Frontal cortex (tissue), 3 donors: ENCODE measurements at regions not wholly inside any gene's neighbourhood (a gene's known extent, or its start where the extent isn't known, plus 50 kb on each side); places are given as distances from the start of the nearest gene placed in this dataset.

Experiments
- DNase-seq, 2 donors: peaks; one replicate each; pipeline ENCODE4 v3.0.0; 2012; ENCODE audit warnings: low spot score in 2 of 2
- FAIRE-seq: peaks from 2 replicates; lab custom pipeline; 2012; peaks lifted over from hg19 to GRCh38; lab: Jason Lieb, UNC
- donor health status: control.
- donor health status: control.
- donor health status: control.

DNA sequence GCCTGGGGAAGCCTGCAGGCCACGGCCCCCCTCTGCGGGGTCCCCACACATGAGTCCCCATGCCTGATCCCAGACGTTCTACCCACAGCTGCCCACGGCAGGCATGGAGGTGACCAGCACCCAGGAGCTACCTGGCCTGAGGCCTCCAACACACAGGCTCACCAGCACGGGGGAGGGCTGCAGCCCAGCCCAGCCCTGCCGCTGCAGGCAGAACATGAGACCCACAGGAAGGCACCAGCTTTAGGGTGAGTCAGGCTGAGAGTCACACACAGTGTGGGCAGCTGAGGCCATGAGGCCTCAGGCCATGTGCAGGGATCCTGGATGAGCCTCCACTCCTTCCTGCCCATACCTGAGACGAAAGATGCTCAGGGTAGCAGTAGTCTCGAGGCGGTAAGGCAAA lies 121.1 kb downstream of the PSMG1 start:
- FAIRE-seq (no peak), DNase-seq (no peak)

DNA sequence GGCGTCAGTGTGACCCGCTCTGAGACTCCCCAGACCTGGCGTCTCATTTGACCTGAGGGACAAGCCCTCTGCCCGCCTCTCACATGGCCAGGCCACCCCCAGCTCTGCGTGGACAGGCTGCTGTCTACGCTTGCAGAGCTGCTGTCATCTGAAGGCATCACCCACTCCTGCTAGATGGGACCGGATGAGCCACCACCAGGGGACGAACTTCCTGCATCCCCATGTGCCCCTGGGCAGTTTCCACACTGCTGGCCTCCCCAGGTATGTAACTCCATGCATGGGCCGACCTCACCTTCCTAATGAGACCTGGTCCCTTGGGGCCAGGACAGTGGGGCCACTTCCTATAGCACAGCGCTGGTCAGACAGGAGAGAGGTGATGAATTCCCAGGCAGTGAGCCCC lies 121.5 kb downstream of the PSMG1 start:
- FAIRE-seq (no peak), DNase-seq (no peak)

DNA sequence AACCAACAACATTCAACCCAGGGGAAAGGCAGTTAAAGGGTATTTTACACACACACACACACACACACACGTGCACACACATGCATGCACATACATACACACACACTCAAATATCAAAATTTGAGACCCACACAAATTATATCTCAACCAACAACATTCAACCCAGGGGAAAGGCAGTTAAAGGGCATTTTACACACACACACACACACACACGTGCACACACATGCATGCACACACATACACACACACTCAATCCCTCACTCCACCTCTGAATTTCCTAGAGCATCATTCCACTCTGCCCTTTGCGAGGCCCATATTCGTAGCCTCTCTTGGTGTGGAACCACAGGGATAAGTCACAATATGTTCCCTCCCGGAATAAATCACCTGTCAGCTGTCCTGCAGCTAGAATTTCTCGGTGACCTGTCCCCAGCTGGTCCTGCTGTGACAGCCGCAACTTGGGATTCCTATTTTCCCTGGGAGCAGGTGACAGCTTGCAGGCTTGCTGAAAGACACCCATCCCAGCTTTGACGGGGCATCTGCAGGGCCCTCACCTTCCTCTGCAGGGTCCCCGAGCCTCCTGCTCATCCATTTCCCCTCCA lies 122.7 kb downstream of the PSMG1 start:
- DNase-seq (no peak), FAIRE-seq (no peak)

DNA sequence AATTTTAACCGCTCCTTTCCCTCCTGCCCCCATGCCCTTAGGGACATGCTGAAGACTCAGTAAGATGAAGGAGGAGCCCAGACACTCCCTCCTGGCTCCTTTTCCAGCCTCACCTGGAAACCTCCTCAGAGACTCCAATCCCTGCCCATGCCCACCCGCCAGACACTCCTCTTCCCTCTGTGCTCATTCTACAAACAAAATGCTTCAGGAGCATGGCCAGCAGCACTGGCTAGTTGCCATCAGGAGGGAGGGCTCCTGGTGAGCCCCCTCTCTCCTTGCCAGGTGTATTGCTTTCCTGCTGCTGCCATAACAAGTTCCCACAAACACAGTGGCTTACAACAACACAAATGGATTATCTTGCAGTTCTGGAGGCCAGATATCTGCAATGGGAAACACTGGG lies 126.1 kb downstream of the PSMG1 start:
- DNase-seq (no peak), FAIRE-seq (no peak)

DNA sequence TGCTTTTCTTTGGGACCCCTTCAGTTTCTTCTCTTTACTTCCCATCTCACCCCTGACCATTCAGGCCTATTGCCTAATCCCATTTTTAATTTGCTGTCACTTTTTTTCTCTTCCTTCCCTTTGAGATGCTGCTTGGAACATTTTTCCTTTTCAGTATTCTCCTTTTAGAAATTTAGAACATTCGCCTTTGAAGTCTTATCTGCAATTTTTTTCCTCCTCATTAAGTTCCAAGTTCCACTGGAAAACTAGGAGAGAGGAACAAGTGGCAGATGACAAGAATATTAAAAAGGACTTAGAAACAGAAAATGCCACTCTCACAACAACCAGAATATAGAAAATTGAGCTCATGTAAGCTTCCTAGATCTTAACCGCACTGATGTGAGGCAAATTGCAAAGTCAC lies 126.6 kb downstream of the PSMG1 start:
- FAIRE-seq, result no peak
- DNase-seq, result no peak

DNA sequence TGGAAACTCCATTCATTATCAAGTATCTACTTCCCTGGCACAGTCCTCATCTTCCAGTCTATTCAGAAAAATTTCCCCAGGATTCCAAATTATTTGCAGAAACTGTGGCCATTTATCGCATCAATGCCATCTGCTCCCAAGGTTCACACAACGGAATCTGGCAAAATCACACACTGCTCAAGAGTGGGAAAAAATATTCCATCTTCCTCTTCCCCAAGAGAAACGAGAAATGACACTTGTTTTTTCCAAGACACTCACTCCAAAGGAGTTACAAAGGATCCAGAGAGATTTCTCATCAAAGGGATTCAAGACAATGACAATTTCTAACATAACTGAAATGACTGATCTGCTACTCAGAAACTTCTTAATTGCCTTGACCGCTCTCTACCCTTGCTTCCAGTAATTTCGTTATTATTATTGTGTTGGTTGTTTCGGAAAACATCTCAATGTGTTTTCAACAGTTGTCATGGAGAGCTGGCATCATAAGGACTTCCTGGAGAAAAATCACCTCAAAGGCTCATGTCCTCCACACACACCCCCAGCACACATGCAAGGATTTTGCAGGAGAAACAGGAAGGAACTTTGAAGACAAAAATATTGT lies 128.0 kb downstream of the PSMG1 start:
- no peak for FAIRE-seq
- no peak for DNase-seq

DNA sequence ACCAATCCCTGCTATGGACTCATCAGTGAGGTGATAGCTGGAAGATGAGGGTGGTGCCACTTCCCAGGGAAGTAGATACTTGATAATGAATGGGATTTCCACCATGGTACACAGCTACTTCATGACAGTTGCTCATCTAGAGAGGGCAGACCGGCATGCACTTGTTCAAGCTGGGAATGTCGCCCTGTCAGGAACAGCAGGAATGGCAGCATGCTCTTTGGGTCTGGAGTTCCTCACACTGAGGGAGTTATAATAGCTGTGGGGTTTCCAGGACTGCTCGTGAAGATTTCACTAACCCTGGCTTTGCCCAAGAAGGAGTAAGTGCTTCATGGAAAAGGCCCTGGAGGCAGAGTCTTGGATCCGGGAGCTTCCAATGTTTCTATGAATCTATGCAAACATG lies 129.2 kb downstream of the PSMG1 start:
- DNase-seq (no peak), FAIRE-seq (no peak)

DNA sequence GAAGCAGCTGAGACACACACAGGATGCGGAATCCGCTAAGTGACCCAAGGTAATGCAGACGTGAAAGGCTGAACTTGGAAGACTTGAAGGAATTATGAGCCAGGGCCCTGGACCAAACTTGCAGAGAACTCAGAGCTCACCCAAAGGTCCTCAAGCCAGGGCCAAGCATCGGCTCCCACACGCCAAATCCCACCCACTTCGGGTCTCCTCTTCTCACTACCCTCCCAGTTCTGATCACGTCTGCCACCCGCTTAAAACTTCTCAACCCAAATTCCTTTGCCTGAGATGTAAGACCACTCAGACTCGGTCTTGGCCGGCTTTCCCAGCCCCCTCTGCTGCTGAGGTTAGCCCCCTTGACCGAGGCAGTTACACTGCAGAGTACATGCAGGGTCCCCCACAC lies 130.1 kb downstream of the PSMG1 start:
- FAIRE-seq, result no peak
- no peak for DNase-seq

DNA sequence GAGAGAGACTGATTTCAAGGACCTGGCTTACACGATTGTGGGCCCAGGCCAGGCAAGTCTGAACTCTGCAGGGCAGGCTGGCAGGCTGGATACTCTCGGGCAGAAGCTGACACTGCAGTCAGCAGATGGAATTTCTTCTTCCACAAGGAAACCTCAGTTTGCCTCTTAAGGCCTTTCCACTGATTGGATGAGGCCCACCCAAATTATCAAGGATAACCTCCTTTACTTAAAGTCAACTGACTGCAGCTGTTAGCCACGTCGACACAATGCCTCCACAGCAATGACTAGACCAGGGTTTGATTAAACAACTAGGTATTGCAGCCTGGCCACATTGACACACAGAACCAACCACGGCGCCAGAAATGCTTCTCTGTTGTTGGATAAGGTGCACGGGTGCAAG lies 130.5 kb downstream of the PSMG1 start:
- FAIRE-seq (no peak), DNase-seq (no peak)

DNA sequence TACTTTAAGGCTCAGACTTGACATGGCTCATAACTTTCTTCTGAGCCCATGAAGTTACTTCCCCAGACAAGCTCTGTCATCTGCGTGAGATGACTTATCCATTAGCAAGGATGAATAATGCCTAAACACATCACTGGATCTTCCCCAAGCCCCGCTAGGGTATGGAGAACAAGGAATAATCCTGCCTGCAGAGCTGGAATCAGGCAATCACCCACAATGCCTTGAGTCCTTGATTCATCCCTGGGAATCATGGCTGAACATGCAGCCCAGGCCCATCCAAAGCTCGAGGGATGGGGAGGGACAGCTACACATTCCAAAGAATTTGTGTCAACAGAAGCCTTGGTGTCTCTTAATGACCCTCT lies 131.7 kb downstream of the PSMG1 start:
- DNase-seq, result no peak
- no peak for FAIRE-seq

DNA sequence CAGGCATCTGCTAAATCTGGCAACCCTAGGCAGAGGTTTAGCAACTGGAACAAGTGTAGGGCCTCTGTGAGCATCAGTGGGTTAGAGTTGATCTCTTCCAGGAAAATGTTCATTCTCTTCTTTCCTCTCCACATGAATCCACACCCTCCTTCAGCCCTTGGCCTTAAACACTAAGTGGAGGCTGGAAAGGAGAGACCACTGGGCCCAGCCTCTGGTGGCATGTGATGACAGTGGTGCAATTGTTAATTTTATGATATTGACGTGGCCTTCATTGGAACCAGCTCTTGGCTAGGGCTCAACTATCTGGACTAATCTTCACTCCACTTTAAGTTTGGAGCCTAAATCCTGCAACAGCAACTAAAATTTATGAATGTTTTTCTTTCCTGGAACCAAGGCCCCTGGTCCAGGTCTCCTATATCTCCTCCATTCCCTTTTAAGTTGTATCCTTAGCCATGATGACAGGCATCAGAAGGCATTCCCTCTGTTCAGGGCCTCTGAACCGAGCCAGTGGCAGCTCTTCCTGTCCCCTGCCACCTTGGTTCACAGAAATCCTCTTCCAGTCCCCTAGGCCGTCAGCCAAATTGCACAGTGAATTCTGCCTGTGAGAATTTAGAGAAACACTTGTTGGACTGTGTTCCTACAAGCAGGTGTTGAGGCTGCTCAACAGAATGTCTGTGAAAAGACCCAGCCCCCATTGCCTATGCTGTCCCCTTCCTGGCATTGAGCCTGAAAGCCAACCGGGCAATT lies 132.2 kb downstream of the PSMG1 start:
- no peak for FAIRE-seq

DNA sequence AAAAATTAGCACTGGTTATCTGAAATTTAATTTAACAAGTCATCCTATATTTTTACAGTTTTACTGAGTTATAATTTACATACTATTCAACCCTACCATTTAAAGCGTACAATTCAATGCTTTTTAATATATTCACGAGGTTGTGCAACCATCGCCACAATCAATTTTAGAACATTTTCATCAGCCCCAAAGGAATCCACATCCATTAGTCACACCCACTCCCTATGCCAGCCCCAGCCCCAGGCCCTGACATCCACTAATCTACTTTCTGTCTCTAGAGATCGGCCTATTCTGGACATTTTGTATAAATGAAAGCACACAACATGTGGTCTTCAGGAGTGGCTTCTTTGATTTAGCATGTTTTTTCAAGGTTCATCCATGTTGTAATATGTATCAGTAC lies 134.7 kb downstream of the PSMG1 start:
- no peak for FAIRE-seq
- DNase-seq, result no peak

More for the DNA sequence above, 132.2 kb downstream of the PSMG1 start:
- DNase-seq, result no peak

DNA sequence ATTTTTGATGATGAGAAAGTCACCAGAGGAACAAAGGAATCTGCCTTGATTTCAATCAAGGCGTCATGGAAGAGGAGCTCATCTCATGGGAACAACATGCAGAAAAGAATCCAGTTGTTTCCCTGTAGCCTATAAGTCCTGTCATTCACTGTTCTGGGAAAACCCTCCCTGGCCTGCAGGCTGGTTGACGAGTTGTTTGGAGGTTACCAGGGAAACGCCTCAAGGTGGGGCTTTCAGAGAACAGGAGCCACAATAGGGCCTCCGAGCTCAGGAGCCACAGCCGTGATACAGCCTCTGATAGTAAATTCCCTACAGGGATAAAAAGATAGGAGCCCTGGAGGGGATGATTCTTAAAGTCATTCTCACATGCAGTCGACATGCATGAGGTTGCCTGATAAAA lies 135.2 kb downstream of the PSMG1 start:
- DNase-seq, result no peak
- no peak for FAIRE-seq

DNA sequence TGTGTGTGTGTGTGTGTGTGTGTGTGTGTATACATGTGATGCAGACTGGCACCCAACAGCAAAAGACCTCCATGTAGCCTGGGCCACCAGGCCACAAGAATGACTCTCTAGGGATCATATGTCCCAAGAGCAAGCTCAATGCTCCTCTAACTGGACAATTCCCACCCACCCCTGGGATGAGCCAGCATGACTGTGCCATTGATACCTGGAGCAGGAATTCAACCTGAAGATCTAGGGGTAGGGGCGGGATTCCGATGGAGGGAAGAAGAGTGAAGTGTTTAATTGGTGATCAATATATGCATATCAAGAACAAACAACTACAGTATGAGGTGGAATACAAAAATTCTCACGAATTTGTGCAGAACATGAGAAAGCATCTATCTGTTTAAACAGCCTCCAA lies 136.2 kb downstream of the PSMG1 start:
- FAIRE-seq (no peak), DNase-seq (no peak)

DNA sequence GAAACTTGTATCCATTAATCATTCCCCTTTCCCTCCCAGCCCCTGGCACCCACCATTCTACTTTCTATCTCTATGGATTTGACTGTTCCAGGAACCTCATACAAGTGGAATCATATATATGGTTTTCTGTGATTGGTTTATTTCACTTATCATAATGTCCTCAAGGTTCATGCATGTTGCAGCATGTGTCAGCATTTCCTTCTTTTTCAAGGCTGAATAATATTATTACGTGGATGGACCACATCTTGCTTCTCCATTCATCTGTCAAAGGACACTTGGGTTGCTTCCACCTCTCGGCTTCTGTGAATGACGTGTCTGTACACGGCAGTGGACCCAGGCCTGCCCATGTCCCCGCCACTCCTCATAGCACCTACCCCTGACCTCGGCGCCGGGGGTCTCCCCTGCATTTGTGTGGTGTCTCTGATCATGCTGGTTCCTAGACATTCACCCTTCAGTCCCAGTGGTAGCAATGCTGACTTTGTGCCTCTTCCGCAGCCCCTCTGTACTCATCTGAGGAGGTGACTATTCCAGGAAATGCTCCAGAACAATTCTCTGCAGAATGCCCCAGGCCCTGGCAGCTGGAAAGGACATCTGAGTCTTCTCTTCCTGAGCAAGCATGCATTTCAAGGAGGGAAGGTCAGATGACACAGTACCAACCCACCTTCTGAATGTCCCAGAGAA lies 136.9 kb downstream of the PSMG1 start:
- DNase-seq (no peak), FAIRE-seq (no peak)

DNA sequence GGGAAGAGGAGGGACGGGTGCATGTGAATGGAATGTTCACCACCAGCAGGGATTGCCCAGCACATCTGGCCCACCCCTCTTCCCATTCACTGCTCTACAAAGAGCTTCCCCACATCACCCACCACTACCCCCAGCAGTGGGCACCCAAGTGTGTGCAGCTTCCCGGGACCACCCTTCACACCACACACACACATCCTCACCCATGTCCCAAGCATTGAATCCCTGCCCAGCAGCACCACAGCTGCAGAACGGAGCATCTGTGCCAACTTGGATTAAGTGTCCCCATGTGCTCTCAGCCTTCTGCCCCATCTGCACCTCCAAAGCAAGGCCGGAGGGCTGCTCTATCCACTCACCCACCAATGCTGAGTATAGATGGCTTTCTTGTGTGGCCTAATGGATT lies 141.4 kb downstream of the PSMG1 start:
- FAIRE-seq, result no peak
- DNase-seq, result no peak

DNA sequence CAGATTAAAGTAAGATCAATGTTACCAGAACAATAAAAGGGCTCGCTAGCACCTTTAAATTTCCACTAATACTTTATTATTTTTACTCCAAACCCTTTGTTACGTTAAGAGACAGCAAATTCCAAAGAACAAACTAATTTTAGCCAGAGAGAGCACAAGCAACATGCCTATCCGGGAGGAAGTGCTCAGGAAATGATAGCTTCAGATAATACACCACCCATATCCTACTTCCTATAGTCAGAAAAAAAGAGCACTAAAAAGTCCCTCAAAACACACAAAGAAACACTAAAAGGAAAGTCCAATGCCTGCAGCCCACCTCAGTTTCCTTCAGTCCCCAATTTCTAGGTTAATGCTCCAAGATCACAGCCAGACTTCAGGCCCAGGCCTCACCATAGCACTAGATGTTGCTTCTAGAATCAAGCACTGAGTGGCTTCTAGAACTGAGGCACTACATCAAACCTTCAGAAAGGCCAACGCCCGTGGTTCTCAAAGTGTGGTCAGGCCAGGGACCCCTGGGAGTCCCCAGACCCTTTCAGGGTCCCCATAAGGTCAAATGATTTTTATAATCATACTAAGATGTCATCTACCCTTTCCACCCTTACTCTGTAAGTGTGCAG lies 142.6 kb downstream of the PSMG1 start:
- FAIRE-seq (no peak), DNase-seq (no peak)

DNA sequence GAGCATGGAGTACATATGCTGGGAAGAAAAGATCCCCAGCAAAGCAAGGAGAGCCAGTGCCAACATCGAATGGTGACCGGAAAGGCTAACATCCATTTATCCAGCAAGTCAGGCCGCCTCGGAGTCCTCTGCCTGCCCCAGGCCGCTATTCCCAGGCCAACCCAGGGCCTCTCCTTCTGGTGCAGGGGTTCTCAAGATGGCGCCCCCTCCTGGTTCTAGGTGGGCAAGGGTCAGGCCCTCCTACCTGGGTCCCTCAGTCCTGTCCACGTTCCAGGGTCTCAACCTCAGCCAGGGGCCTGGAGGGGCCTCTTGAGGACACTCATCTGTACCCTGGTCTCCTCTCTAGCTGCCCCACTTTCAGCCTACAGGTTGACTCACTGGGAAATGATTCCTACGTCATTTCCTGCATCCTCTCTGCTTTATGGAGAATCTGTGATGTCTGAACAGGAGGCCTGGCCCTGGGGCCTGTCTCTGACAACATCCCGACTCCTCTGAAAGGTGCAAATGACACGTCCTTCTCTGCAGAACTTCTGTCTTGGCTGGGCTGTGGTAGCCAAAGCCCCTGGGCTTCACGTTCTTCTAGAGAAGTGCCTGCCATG lies 145.3 kb downstream of the PSMG1 start:
- FAIRE-seq (no peak), DNase-seq (no peak)

DNA sequence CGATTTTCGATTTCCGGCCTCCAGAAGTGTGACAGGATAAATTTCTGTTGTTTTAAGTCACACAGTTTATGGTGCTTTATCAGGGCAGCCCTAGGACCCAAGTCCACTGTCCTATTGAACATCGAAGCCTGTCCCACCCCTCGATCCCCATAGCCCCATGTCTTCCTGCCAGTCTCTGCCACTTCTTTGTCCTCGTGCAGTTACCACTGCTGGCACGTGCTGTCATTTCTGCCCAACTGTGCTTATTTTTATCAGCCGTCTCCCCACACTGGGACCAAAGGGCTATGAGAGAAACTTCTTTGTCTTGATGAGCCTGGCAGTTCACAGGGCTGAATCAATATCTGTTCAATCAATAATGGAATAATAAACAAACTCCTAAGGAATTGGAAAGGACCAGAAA lies 146.7 kb downstream of the PSMG1 start:
- FAIRE-seq (no peak), DNase-seq (no peak)
